ENCODE measurements at regions not wholly inside any gene's neighbourhood (a gene's known extent, or its start where the extent isn't known, plus 50 kb on each side); places are given as distances from the start of the nearest gene placed in this dataset.

GRCh38 chr4:145337391-145337790, 144.3 kb upstream of the SMAD1 start:
- Histone ChIP-seq H3K4me3 (ENCODE audit: low read depth, low read length) (no peak overlapping the region), H3K27me3 (no peaks in the 10 kb centered on the region), H3K9me3 (no peaks in the 10 kb centered on the region), H3K36me3 (no peaks in the 10 kb centered on the region), H3K4me1 (no peaks in the 10 kb centered on the region)
- no peak for TF ChIP-seq CTCF (IDR thresholded peaks at IDR 0.05; ENCODE audit: low read depth, low read length)
- DNase-seq, result no peak

- Histone ChIP-seq H3K4me3 (ENCODE audit: low read depth, low read length) (no peak overlapping the region), H3K9me3 (no peaks in the 10 kb centered on the region), H3K36me3 (no peaks in the 10 kb centered on the region), H3K4me1 (no peaks in the 10 kb centered on the region), H3K27me3 (no peaks in the 10 kb centered on the region)
- DNase-seq, result no peak
- TF ChIP-seq CTCF (IDR thresholded peaks at IDR 0.05; ENCODE audit: low read depth, low read length), result no peak
Observed at GRCh38 chr4:145333786-145334185, 147.9 kb upstream of the SMAD1 start.

- H3K36me3 ChIP-seq, result no peaks in the 10 kb centered on the region
- TF ChIP-seq CTCF (IDR thresholded peaks at IDR 0.05; ENCODE audit: low read depth, low read length), result no peak
- no peak overlapping the region for H3K4me3 ChIP-seq (ENCODE audit: low read depth, low read length)
- no peaks in the 10 kb centered on the region for H3K27me3 ChIP-seq
- H3K4me1 ChIP-seq, result no peaks in the 10 kb centered on the region
- DNase-seq, result no peak
- no peaks in the 10 kb centered on the region for H3K9me3 ChIP-seq
Observed at GRCh38 chr4:145326491-145326890, 146.1 kb upstream of the OTUD4 start.

- H3K27me3 ChIP-seq, result 0 out of 2 replicates have a peak, but pooled peaks cover 4% of the 10 kb centered on the region
- no peak overlapping the region for H3K4me3 ChIP-seq (ENCODE audit: low read depth, low read length)
- no peak for TF ChIP-seq CTCF (IDR thresholded peaks at IDR 0.05; ENCODE audit: low read depth, low read length)
- H3K36me3 ChIP-seq, result no peaks in the 10 kb centered on the region
- no peaks in the 10 kb centered on the region for H3K4me1 ChIP-seq
- no peak for DNase-seq
- no peaks in the 10 kb centered on the region for H3K9me3 ChIP-seq
Observed at GRCh38 chr4:145324161-145324560, 143.8 kb upstream of the OTUD4 start.

GRCh38 chr4:145320294-145320693, 139.9 kb upstream of the OTUD4 start:
- Histone ChIP-seq H3K9me3 (no peaks in the 10 kb centered on the region), H3K4me1 (no peaks in the 10 kb centered on the region), H3K36me3 (no peaks in the 10 kb centered on the region), H3K4me3 (ENCODE audit: low read depth, low read length) (no peak overlapping the region), H3K27me3 (0 out of 2 replicates have a peak, but pooled peaks cover 4% of the 10 kb centered on the region)
- DNase-seq, result no peak
- TF ChIP-seq CTCF (IDR thresholded peaks at IDR 0.05; ENCODE audit: low read depth, low read length), result no peak

- Histone ChIP-seq H3K27me3 (0 out of 2 replicates have a peak, but pooled peaks cover 4% of the 10 kb centered on the region), H3K4me3 (ENCODE audit: low read depth, low read length) (no peak overlapping the region), H3K36me3 (no peaks in the 10 kb centered on the region), H3K9me3 (no peaks in the 10 kb centered on the region), H3K4me1 (no peaks in the 10 kb centered on the region)
- no peak for DNase-seq
- TF ChIP-seq CTCF (IDR thresholded peaks at IDR 0.05; ENCODE audit: low read depth, low read length), result no peak
Observed at GRCh38 chr4:145319751-145320150, 139.4 kb upstream of the OTUD4 start.
